CD4-positive, alpha-beta T cell (primary cell): ENCODE measurements at regions not wholly inside any gene's neighbourhood (a gene's known extent, or its start where the extent isn't known, plus 50 kb on each side); places are given as distances from the start of the nearest gene placed in this dataset.
"Not testable (repeated sequence)": the region's sequence is repeated elsewhere in the genome, so short reads cannot be mapped to it uniquely, and the experiment has no call there.

Experiments used
- ATAC-seq: fragments of 200-7000 bp; cut with Tn5 transposase; one replicate; pipeline ENCODE4 v1.10.0; 2022; ENCODE audit warnings: mild to moderate bottlenecking; ENCODE audit not compliant: poor library complexity
- CTCF ChIA-PET: fragments of 350-600 bp; sonication (Branson Sonifier 250); formaldehyde crosslinking; loops from one replicate; lab custom pipeline; 2021; ENCODE audit warnings: antibody characterized with exemption, inconsistent platforms; lab: Charles Lee
- POLR2A ChIA-PET: fragments of 350-600 bp; sonication (Branson Sonifier 250); formaldehyde crosslinking; loops from one replicate; lab custom pipeline; 2021; ENCODE audit warnings: antibody characterized with exemption, inconsistent platforms; lab: Charles Lee
- DNase-seq, 14 experiments: peaks; one replicate each; pipeline ENCODE4 v3.0.0-alpha.2; 2013 to 2020; ENCODE audit warnings: mixed read lengths in 2 of 14
- H3K27ac ChIP-seq, 2 donors: one replicate each; pipeline versions ENCODE4 v1.5.1 to v1.7.0; 2013; ENCODE audit warnings: low read length in 2 of 2, low read depth in 1 of 2, mild to moderate bottlenecking in 1 of 2
- H3K27me3 ChIP-seq, 2 experiments: 1 replicate in 1 of 2; 2 replicates in 1 of 2; pipeline versions ENCODE4 v1.6.1 to v1.7.0; 2013; ENCODE audit warnings: low read length in 2 of 2, control low read depth in 1 of 2, mild to moderate bottlenecking in 1 of 2, moderate library complexity in 1 of 2; ENCODE audit not compliant: insufficient read depth in 2 of 2, control insufficient read depth in 1 of 2
- H3K36me3 ChIP-seq: one replicate; pipeline ENCODE4 v1.6.1; 2013; ENCODE audit warnings: low read length, control low read depth; ENCODE audit not compliant: insufficient read depth
- H3K4me1 ChIP-seq: one replicate; pipeline ENCODE4 v1.6.1; 2013; ENCODE audit warnings: low read length, control low read depth; ENCODE audit not compliant: insufficient read depth
- H3K4me3 ChIP-seq: one replicate; pipeline ENCODE4 v1.5.1; 2013; ENCODE audit warnings: mild to moderate bottlenecking, low read length, moderate library complexity
- H3K9me3 ChIP-seq, 2 experiments: 1 replicate in 1 of 2; 2 replicates in 1 of 2; pipeline versions ENCODE4 v1.6.1 to v1.7.0; 2013; ENCODE audit warnings: low read length in 2 of 2, mild to moderate bottlenecking in 2 of 2, control low read depth in 1 of 2, moderate library complexity in 1 of 2; ENCODE audit not compliant: control insufficient read depth in 1 of 2, insufficient read depth in 1 of 2
- H3K27ac Mint-ChIP-seq: one replicate; pipeline ENCODE4 v1.8.0; 2020; ENCODE audit warnings: mixed read lengths
- H3K27me3 Mint-ChIP-seq: one replicate; pipeline ENCODE4 v1.8.0; 2021; ENCODE audit warnings: mixed read lengths
- H3K36me3 Mint-ChIP-seq: one replicate; pipeline ENCODE4 v1.8.0; 2021; ENCODE audit warnings: low read depth, mixed read lengths
- H3K4me1 Mint-ChIP-seq: one replicate; pipeline ENCODE4 v1.8.0; 2021; ENCODE audit warnings: low read depth, mixed read lengths
- H3K4me3 Mint-ChIP-seq: one replicate; pipeline ENCODE4 v1.8.0; 2020; ENCODE audit warnings: mild to moderate bottlenecking, mixed read lengths
- H3K9me3 Mint-ChIP-seq: one replicate; pipeline ENCODE4 v1.8.0; 2020; ENCODE audit warnings: mixed read lengths
- intact Hi-C, 2 experiments: fragments of 100-400 bp; cut with DNase I in 1 of 2; cut with micrococcal nuclease in 1 of 2; formaldehyde crosslinking; loops; one replicate each; pipeline versions ENCODE4 v1.15.1 to v1.9.0; 2023 to 2025; cut with DNase I, micrococcal nuclease
- TF ChIP-seq, protein P1 (sequence below): fragments of 200-600 bp; IDR thresholded peaks from one replicate; pipeline ENCODE4 v1.8.0; 2022; ENCODE audit warnings: antibody characterized with exemption, mild to moderate bottlenecking

DNA sequence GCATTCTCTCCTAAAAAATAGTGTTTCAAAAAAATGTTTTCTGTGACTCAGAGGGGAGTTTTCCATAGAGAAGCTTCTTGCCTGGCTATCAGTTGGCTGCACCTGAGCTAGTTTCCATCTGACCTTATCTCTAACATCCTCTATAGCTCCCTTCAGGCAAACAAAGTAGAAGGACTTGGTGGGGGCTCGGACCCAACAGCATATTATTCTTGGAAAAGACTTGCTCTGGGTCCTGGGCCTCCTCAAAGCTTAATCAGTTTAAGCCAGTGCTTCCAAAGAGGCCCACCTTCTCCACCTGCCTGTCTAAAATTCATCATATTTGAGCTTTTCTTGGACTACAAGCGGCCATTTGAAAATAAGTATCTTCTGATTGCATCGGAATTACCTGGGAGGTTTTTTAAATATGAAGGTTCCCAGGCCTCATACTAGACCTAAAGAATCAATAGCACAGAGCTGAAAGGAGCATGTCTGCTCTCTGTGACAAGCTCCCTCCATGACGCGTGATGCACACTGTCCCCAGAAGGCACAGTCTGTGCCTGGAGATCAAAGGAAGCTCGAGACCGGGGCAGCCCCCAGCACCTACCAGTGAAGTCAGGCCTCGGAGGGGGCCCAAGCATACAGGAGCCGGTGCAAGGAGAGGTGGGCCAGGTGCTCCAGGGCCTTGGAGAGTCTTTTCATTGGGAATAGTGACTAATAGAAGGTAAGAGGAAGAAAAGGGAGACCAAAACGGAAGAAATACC, 80.6 kb upstream of the HIVEP1 start:
- Histone ChIP-seq H3K36me3 (no peaks in the 10 kb centered on the region), H3K4me1 (no peaks in the 10 kb centered on the region), H3K4me3 (no peak overlapping the region), H3K27ac (no peak overlapping the region), H3K27me3 (no peaks in the 10 kb centered on the region), H3K9me3 (peaks cover 0 to 8% of the 10 kb centered on the region in 2 experiments)
- no peaks in the 10 kb centered on the region for H3K36me3 Mint-ChIP-seq
- no peak for DNase-seq
- CTCF ChIA-PET: interaction anchor here (1.1 kb wide), 1 partner anchor 41 kb away, joined by 3 read pairs; no protein-coding TSS in a partner anchor
- intact Hi-C loops: no loop called here
- no peaks in the 10 kb centered on the region for H3K9me3 Mint-ChIP-seq
- POLR2A ChIA-PET: interaction anchor here (1.0 kb wide), 1 partner anchor 78 kb away, joined by 3 read pairs; no protein-coding TSS in a partner anchor
- TF ChIP-seq, protein P1, sequence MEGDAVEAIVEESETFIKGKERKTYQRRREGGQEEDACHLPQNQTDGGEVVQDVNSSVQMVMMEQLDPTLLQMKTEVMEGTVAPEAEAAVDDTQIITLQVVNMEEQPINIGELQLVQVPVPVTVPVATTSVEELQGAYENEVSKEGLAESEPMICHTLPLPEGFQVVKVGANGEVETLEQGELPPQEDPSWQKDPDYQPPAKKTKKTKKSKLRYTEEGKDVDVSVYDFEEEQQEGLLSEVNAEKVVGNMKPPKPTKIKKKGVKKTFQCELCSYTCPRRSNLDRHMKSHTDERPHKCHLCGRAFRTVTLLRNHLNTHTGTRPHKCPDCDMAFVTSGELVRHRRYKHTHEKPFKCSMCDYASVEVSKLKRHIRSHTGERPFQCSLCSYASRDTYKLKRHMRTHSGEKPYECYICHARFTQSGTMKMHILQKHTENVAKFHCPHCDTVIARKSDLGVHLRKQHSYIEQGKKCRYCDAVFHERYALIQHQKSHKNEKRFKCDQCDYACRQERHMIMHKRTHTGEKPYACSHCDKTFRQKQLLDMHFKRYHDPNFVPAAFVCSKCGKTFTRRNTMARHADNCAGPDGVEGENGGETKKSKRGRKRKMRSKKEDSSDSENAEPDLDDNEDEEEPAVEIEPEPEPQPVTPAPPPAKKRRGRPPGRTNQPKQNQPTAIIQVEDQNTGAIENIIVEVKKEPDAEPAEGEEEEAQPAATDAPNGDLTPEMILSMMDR: no peak
- ATAC-seq: no peak
- no peaks in the 10 kb centered on the region for H3K27me3 Mint-ChIP-seq
- H3K27ac Mint-ChIP-seq: no peak overlapping the region
- no peaks in the 10 kb centered on the region for H3K4me1 Mint-ChIP-seq
- no peak overlapping the region for H3K4me3 Mint-ChIP-seq

DNA sequence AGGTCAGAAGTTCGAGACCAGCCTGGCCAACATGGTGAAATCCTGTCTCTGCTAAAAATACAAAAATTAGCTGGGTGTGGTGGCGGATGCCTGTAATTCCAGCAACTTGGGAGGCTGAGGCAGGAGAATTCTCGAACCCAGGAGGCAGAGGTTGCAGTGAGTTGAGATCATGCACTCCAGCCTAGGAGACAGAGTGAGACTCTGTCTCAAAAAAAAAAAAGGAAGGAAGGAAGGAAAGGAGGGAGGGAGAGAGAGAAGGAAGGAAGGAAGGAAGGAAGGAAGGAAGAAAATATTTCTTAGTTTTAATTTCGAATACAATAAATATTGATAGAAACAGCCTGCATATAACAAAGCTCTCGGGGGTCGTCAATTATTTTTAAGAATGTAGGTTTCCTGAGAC, 81.3 kb upstream of the HIVEP1 start:
- not testable (repeated sequence) for H3K27ac Mint-ChIP-seq

DNA sequence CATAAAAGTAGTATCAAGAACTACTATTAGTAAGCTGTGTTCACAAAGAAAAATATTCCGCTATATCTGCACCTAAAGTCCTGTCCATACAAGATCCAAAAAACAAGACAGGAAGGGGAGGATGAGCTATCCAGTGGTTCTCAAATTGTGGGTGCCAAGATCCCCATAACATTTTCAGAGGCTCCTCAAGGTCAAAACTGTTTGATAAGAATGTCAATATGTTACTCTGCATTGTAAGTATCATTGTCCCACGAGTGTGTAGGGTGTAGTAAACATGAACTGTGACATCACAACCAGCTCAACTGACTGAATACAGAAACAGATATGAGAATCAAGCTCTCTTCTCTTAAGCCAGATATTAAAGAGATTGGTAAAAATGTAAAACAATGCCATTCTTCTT, 81.9 kb upstream of the HIVEP1 start:
- Mint-ChIP-seq H3K36me3 (no peaks in the 10 kb centered on the region), H3K4me1 (no peaks in the 10 kb centered on the region), H3K4me3 (no peak overlapping the region), H3K27ac (no peak overlapping the region), H3K27me3 (no peaks in the 10 kb centered on the region), H3K9me3 (no peaks in the 10 kb centered on the region)
- no peaks in the 10 kb centered on the region for H3K36me3 ChIP-seq
- H3K4me1 ChIP-seq: no peaks in the 10 kb centered on the region
- POLR2A ChIA-PET: no interaction called here
- no peak overlapping the region for H3K27ac ChIP-seq
- CTCF ChIA-PET: no interaction called here
- H3K9me3 ChIP-seq: peaks cover 0 to 8% of the 10 kb centered on the region in 2 experiments
- no peak overlapping the region for H3K4me3 ChIP-seq
- ATAC-seq: no peak
- intact Hi-C loops: no loop called here
- H3K27me3 ChIP-seq: no peaks in the 10 kb centered on the region
- DNase-seq: no peak
- TF ChIP-seq, protein P1: no peak

More for the DNA sequence above, 81.3 kb upstream of the HIVEP1 start:
- DNase-seq, H3K4me1 ChIP-seq, intact Hi-C loops, H3K9me3 ChIP-seq, H3K27ac ChIP-seq, H3K4me3 ChIP-seq, ATAC-seq, H3K36me3 ChIP-seq, H3K36me3 Mint-ChIP-seq, H3K9me3 Mint-ChIP-seq, H3K4me1 Mint-ChIP-seq, H3K27me3 ChIP-seq, H3K4me3 Mint-ChIP-seq, H3K27me3 Mint-ChIP-seq: not testable (repeated sequence)
- ChIA-PET POLR2A (interaction anchor here (1.0 kb wide), 1 partner anchor 78 kb away, joined by 3 read pairs; no protein-coding TSS in a partner anchor), CTCF (interaction anchor here (1.1 kb wide), 1 partner anchor 40 kb away, joined by 3 read pairs; no protein-coding TSS in a partner anchor)
